ENCODE measurements at regions not wholly inside any gene's neighbourhood (a gene's known extent, or its start where the extent isn't known, plus 50 kb on each side); places are given as distances from the start of the nearest gene placed in this dataset.

DNA sequence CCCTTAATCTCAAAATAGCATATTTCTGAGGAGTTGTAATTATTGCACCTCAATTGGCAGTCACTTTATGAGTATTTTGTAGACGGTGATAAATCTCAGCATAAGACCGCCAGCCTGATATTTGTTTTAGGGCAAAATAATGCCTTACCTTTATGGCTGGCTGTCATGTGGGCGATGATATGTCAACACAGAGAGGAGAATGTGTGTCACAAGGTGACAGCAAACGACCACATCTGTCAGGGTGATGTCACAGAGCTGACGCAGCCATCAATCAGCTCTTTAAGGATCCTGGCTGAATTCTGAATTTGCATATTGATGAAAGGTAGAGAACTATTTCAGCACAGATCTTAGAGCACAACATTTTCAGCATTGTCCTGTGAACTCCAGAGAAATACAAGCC is 209.7 kb downstream of the CEP135 start:
- ChIA-PET POLR2A (ENCODE audit: low non-redundant PET) (no interaction called here), CTCF (no interaction called here)
- Histone ChIP-seq H3K27ac (ENCODE audit: low read depth, low read length, poor library complexity, severe bottlenecking) (no peak overlapping the region), H3K27me3 (replicated peaks; ENCODE audit: insufficient read depth, low read depth, low read length, poor library complexity) (no peaks in the 10 kb centered on the region), H3K4me3 (ENCODE audit: low read depth, low read length, poor library complexity, severe bottlenecking) (no peak overlapping the region), H3K36me3 (ENCODE audit: insufficient read depth, low read length, poor library complexity, severe bottlenecking) (no peaks in the 10 kb centered on the region), H3K9me3 (ENCODE audit: low read depth, low read length, poor library complexity, severe bottlenecking) (no peaks in the 10 kb centered on the region), H3K4me1 (ENCODE audit: insufficient read depth, low read length, poor library complexity, severe bottlenecking) (no peaks in the 10 kb centered on the region)
- BruUV-seq (replicated peaks), result no TSS peak
- intact Hi-C loops (cut with micrococcal nuclease; ENCODE audit: unreplicated experiment), result no loop called here
- TF ChIP-seq EZH2 (IDR thresholded peaks at IDR 0.05; ENCODE audit: borderline replicate concordance, low read depth, low read length, poor library complexity, severe bottlenecking), result no peak
- TF ChIP-seq, protein P1, sequence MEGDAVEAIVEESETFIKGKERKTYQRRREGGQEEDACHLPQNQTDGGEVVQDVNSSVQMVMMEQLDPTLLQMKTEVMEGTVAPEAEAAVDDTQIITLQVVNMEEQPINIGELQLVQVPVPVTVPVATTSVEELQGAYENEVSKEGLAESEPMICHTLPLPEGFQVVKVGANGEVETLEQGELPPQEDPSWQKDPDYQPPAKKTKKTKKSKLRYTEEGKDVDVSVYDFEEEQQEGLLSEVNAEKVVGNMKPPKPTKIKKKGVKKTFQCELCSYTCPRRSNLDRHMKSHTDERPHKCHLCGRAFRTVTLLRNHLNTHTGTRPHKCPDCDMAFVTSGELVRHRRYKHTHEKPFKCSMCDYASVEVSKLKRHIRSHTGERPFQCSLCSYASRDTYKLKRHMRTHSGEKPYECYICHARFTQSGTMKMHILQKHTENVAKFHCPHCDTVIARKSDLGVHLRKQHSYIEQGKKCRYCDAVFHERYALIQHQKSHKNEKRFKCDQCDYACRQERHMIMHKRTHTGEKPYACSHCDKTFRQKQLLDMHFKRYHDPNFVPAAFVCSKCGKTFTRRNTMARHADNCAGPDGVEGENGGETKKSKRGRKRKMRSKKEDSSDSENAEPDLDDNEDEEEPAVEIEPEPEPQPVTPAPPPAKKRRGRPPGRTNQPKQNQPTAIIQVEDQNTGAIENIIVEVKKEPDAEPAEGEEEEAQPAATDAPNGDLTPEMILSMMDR (conservative IDR thresholded peaks at IDR 0.05; ENCODE audit: low read depth, low read length), result no peak
- no peak for DNase-seq (ENCODE audit: low spot score)

DNA sequence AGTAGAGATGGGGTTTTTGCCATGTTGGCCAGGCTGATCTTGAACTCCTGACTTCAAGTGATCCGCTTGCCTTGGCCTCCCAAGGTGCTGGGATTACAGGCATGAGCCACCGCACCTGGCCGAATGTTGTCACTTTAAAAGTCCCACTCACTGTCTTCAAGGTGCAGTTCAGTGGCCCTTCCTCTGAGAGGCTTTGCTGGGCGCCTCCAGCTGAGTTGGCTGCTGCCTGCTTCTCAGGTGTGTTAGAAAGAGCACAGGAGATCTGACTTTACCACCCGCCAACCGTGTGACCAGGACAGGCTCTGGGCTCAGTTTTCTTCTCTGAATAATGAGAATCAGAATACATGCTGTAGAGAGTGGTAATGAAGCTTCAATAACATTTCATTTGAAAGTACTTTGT is 207.4 kb downstream of the CEP135 start:
- Histone ChIP-seq H3K36me3 (ENCODE audit: insufficient read depth, low read length, poor library complexity, severe bottlenecking) (no peaks in the 10 kb centered on the region), H3K4me3 (ENCODE audit: low read depth, low read length, poor library complexity, severe bottlenecking) (no peak overlapping the region), H3K4me1 (ENCODE audit: insufficient read depth, low read length, poor library complexity, severe bottlenecking) (no peaks in the 10 kb centered on the region), H3K27me3 (replicated peaks; ENCODE audit: insufficient read depth, low read depth, low read length, poor library complexity) (no peaks in the 10 kb centered on the region), H3K9me3 (ENCODE audit: low read depth, low read length, poor library complexity, severe bottlenecking) (no peaks in the 10 kb centered on the region), H3K27ac (ENCODE audit: low read depth, low read length, poor library complexity, severe bottlenecking) (no peak overlapping the region)
- no TSS peak for BruUV-seq (replicated peaks)
- POLR2A ChIA-PET (ENCODE audit: low non-redundant PET), result no interaction called here
- intact Hi-C loops (cut with micrococcal nuclease; ENCODE audit: unreplicated experiment), result no loop called here
- CTCF ChIA-PET, result no interaction called here
- TF ChIP-seq, protein P1 (conservative IDR thresholded peaks at IDR 0.05; ENCODE audit: low read depth, low read length), result no peak
- no peak for TF ChIP-seq EZH2 (IDR thresholded peaks at IDR 0.05; ENCODE audit: borderline replicate concordance, low read depth, low read length, poor library complexity, severe bottlenecking)
- DNase-seq (ENCODE audit: low spot score), result no peak

DNA sequence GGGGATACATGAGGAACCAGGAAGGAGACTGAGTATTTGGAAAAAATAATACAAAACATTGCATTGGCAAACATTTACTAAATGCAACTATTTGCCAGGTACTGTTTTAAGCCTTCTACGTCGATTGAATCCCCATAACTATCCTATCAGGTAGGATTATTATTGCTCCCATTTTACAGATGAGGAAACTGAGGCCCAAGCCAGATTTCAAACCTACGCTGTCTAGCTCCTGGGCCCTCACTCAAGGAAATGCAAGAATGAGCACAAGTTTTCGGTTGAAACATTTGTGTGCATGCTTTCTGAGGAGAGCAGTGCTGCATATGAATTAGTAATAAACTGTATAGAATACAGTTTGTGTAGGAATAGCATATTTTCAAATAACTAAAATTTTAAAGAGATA is 206.7 kb downstream of the CEP135 start:
- CTCF ChIA-PET, result no interaction called here
- DNase-seq (ENCODE audit: low spot score), result no peak
- Histone ChIP-seq H3K4me3 (ENCODE audit: low read depth, low read length, poor library complexity, severe bottlenecking) (no peak overlapping the region), H3K27me3 (replicated peaks; ENCODE audit: insufficient read depth, low read depth, low read length, poor library complexity) (no peaks in the 10 kb centered on the region), H3K36me3 (ENCODE audit: insufficient read depth, low read length, poor library complexity, severe bottlenecking) (no peaks in the 10 kb centered on the region), H3K4me1 (ENCODE audit: insufficient read depth, low read length, poor library complexity, severe bottlenecking) (no peaks in the 10 kb centered on the region), H3K9me3 (ENCODE audit: low read depth, low read length, poor library complexity, severe bottlenecking) (no peaks in the 10 kb centered on the region), H3K27ac (ENCODE audit: low read depth, low read length, poor library complexity, severe bottlenecking) (no peak overlapping the region)
- intact Hi-C loops (cut with micrococcal nuclease; ENCODE audit: unreplicated experiment), result no loop called here
- no peak for TF ChIP-seq EZH2 (IDR thresholded peaks at IDR 0.05; ENCODE audit: borderline replicate concordance, low read depth, low read length, poor library complexity, severe bottlenecking)
- TF ChIP-seq, protein P1 (conservative IDR thresholded peaks at IDR 0.05; ENCODE audit: low read depth, low read length), result no peak
- BruUV-seq (replicated peaks), result no TSS peak
- POLR2A ChIA-PET (ENCODE audit: low non-redundant PET), result no interaction called here
